ENCODE measurements at regions not wholly inside any gene's neighbourhood (a gene's known extent, or its start where the extent isn't known, plus 50 kb on each side); places are given as distances from the start of the nearest gene placed in this dataset.
"Not testable (repeated sequence)": the region's sequence is repeated elsewhere in the genome, so short reads cannot be mapped to it uniquely, and the experiment has no call there.

DNA sequence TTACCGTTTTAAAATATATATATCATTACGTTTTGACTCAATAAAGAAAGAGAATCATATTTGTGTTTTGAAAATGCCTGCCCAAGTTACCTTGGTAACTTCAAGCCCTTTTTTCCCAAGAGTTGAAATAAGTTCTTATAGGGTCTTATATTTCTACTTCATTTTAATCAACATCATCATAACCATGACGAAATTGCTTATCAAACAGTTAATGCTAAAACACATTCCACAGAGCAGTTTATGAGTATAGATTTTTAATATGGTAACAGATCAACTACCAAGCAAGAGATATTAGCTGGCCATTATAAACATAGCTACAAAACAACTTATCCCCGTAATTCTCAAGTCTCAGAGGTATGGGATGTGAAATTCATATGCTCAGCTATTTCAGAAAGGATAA, 197.9 kb upstream of the LRRTM4 start:
- H2AFZ ChIP-seq (ENCODE audit: low read length), result no peak overlapping the region
- no peak overlapping the region for H3K9ac ChIP-seq (ENCODE audit: low read depth, low read length, poor library complexity)
- H2BK15ac ChIP-seq (ENCODE audit: low read length), result no peak overlapping the region
- H3K18ac ChIP-seq (ENCODE audit: low read length), result no peak overlapping the region
- no peaks in the 10 kb centered on the region for H3K4me1 ChIP-seq (ENCODE audit: control insufficient read depth in 2 of 2, insufficient read depth in 1 of 2, low read depth in 1 of 2, low read length in 2 of 2)
- DNase-seq (ENCODE audit: low spot score), result no peak
- no peak overlapping the region for H3K14ac ChIP-seq (ENCODE audit: low read length)
- H2BK12ac ChIP-seq (ENCODE audit: low read length), result no peak overlapping the region
- no peak overlapping the region for H4K91ac ChIP-seq (ENCODE audit: low read depth, low read length, poor library complexity)
- no peak overlapping the region for H3K27ac ChIP-seq (replicated peaks; ENCODE audit: low read length)
- no peak overlapping the region for H2BK120ac ChIP-seq (ENCODE audit: low read depth, low read length)
- no peaks in the 10 kb centered on the region for H3K27me3 ChIP-seq (ENCODE audit: control insufficient read depth in 3 of 3, insufficient read depth in 3 of 3, low read depth in 1 of 3, low read length in 3 of 3)
- no CpG with 5 or more reads among the region's 4 CpGs for WGBS, 2 donors (ENCODE audit: extremely low coverage in 2 of 2, insufficient read length in 2 of 2, insufficient replicate concordance in 1 of 2)
- H3K4me3 ChIP-seq (ENCODE audit: low read length in 2 of 2), result no peak overlapping the region
- H3K4ac ChIP-seq (ENCODE audit: low read length), result no peak overlapping the region
- no peak overlapping the region for H3K4me2 ChIP-seq (ENCODE audit: insufficient read depth, low read length, poor library complexity, severe bottlenecking)
- no peaks in the 10 kb centered on the region for H3K79me1 ChIP-seq (ENCODE audit: low read depth, low read length)
- H4K8ac ChIP-seq (ENCODE audit: low read depth, low read length), result no peak overlapping the region
- H3K9me3 ChIP-seq (replicated peaks in 1 of 2; ENCODE audit: control insufficient read depth in 2 of 2, insufficient read depth in 1 of 2, low read depth in 1 of 2, low read length in 2 of 2), result no peaks in the 10 kb centered on the region
- no peaks in the 10 kb centered on the region for H3K36me3 ChIP-seq (replicated peaks in 1 of 2; ENCODE audit: control insufficient read depth in 2 of 2, insufficient read depth in 2 of 2, low read length in 2 of 2)
- H2BK5ac ChIP-seq (ENCODE audit: low read length), result no peak overlapping the region
- H3K23ac ChIP-seq (ENCODE audit: low read depth, low read length, poor library complexity), result no peak overlapping the region
- no peak overlapping the region for H2AK5ac ChIP-seq (ENCODE audit: low read depth, low read length)

GRCh38 chr2:77721593-77721992, 199.4 kb upstream of the LRRTM4 start:
- H2AK5ac ChIP-seq (ENCODE audit: low read depth, low read length), result no peak overlapping the region

GRCh38 chr2:77725045-77725444, 202.9 kb upstream of the LRRTM4 start:
- H4K91ac ChIP-seq (ENCODE audit: low read depth, low read length, poor library complexity), result no peak overlapping the region
- no peak overlapping the region for H4K8ac ChIP-seq (ENCODE audit: low read depth, low read length)
- H2BK120ac ChIP-seq (ENCODE audit: low read depth, low read length), result no peak overlapping the region
- no peak overlapping the region for H3K14ac ChIP-seq (ENCODE audit: low read length)
- H2BK12ac ChIP-seq (ENCODE audit: low read length), result no peak overlapping the region
- H2AK5ac ChIP-seq (ENCODE audit: low read depth, low read length), result no peak overlapping the region
- no peak for DNase-seq (ENCODE audit: low spot score)
- H3K4ac ChIP-seq (ENCODE audit: low read length), result no peak overlapping the region
- H3K4me2 ChIP-seq (ENCODE audit: insufficient read depth, low read length, poor library complexity, severe bottlenecking), result no peak overlapping the region
- no CpG with 5 or more reads among the region's 1 CpG for WGBS, 2 donors (ENCODE audit: extremely low coverage in 2 of 2, insufficient read length in 2 of 2, insufficient replicate concordance in 1 of 2)
- H3K27ac ChIP-seq (replicated peaks; ENCODE audit: low read length), result no peak overlapping the region
- H3K79me1 ChIP-seq (ENCODE audit: low read depth, low read length), result no peaks in the 10 kb centered on the region
- no peaks in the 10 kb centered on the region for H3K4me1 ChIP-seq (ENCODE audit: control insufficient read depth in 2 of 2, insufficient read depth in 1 of 2, low read depth in 1 of 2, low read length in 2 of 2)
- no peak overlapping the region for H3K18ac ChIP-seq (ENCODE audit: low read length)
- no peak overlapping the region for H3K4me3 ChIP-seq (ENCODE audit: low read length in 2 of 2)
- H3K9ac ChIP-seq (ENCODE audit: low read depth, low read length, poor library complexity), result no peak overlapping the region
- no peaks in the 10 kb centered on the region for H3K27me3 ChIP-seq (ENCODE audit: control insufficient read depth in 3 of 3, insufficient read depth in 3 of 3, low read depth in 1 of 3, low read length in 3 of 3)
- no peak overlapping the region for H3K23ac ChIP-seq (ENCODE audit: low read depth, low read length, poor library complexity)
- no peak overlapping the region for H2AFZ ChIP-seq (ENCODE audit: low read length)
- H3K36me3 ChIP-seq (replicated peaks in 1 of 2; ENCODE audit: control insufficient read depth in 2 of 2, insufficient read depth in 2 of 2, low read length in 2 of 2), result no peaks in the 10 kb centered on the region
- no peak overlapping the region for H2BK5ac ChIP-seq (ENCODE audit: low read length)
- H3K9me3 ChIP-seq (replicated peaks in 1 of 2; ENCODE audit: control insufficient read depth in 2 of 2, insufficient read depth in 1 of 2, low read depth in 1 of 2, low read length in 2 of 2), result no peaks in the 10 kb centered on the region
- no peak overlapping the region for H2BK15ac ChIP-seq (ENCODE audit: low read length)

More at GRCh38 chr2:77721593-77721992, 199.4 kb upstream of the LRRTM4 start:
- Histone ChIP-seq H3K36me3 (replicated peaks in 1 of 2; ENCODE audit: control insufficient read depth in 2 of 2, insufficient read depth in 2 of 2, low read length in 2 of 2) (no peaks in the 10 kb centered on the region), H3K4me3 (ENCODE audit: low read length in 2 of 2) (no peak overlapping the region), H2BK15ac (ENCODE audit: low read length) (no peak overlapping the region), H3K18ac (ENCODE audit: low read length) (no peak overlapping the region), H3K27me3 (ENCODE audit: control insufficient read depth in 3 of 3, insufficient read depth in 3 of 3, low read depth in 1 of 3, low read length in 3 of 3) (no peaks in the 10 kb centered on the region), H3K4me2 (ENCODE audit: insufficient read depth, low read length, poor library complexity, severe bottlenecking) (no peak overlapping the region), H3K23ac (ENCODE audit: low read depth, low read length, poor library complexity) (no peak overlapping the region), H3K4me1 (ENCODE audit: control insufficient read depth in 2 of 2, insufficient read depth in 1 of 2, low read depth in 1 of 2, low read length in 2 of 2) (no peaks in the 10 kb centered on the region), H2BK12ac (ENCODE audit: low read length) (no peak overlapping the region), H4K91ac (ENCODE audit: low read depth, low read length, poor library complexity) (no peak overlapping the region), H2BK5ac (ENCODE audit: low read length) (no peak overlapping the region), H2BK120ac (ENCODE audit: low read depth, low read length) (no peak overlapping the region), H3K9me3 (replicated peaks in 1 of 2; ENCODE audit: control insufficient read depth in 2 of 2, insufficient read depth in 1 of 2, low read depth in 1 of 2, low read length in 2 of 2) (no peaks in the 10 kb centered on the region), H3K14ac (ENCODE audit: low read length) (no peak overlapping the region), H3K79me1 (ENCODE audit: low read depth, low read length) (no peaks in the 10 kb centered on the region), H4K8ac (ENCODE audit: low read depth, low read length) (no peak overlapping the region), H3K4ac (ENCODE audit: low read length) (no peak overlapping the region), H2AFZ (ENCODE audit: low read length) (no peak overlapping the region), H3K27ac (replicated peaks; ENCODE audit: low read length) (no peak overlapping the region), H3K9ac (ENCODE audit: low read depth, low read length, poor library complexity) (no peak overlapping the region)
- DNase-seq (ENCODE audit: low spot score), result no peak

- Histone ChIP-seq H2AK5ac (ENCODE audit: low read depth, low read length) (peak overlapping the region; percentile 46), H2BK5ac (ENCODE audit: low read length) (peak overlapping the region; percentile 66), H3K18ac (ENCODE audit: low read length) (peak overlapping the region; percentile 64)
- not testable (repeated sequence) for H3K4me2 ChIP-seq (ENCODE audit: insufficient read depth, low read length, poor library complexity, severe bottlenecking); H3K4ac ChIP-seq (ENCODE audit: low read length); H2BK120ac ChIP-seq (ENCODE audit: low read depth, low read length); H3K4me3 ChIP-seq (ENCODE audit: low read length in 2 of 2); H4K8ac ChIP-seq (ENCODE audit: low read depth, low read length); H3K9ac ChIP-seq (ENCODE audit: low read depth, low read length, poor library complexity); H3K4me1 ChIP-seq (ENCODE audit: control insufficient read depth in 2 of 2, insufficient read depth in 1 of 2, low read depth in 1 of 2, low read length in 2 of 2); H3K23ac ChIP-seq (ENCODE audit: low read depth, low read length, poor library complexity); H4K91ac ChIP-seq (ENCODE audit: low read depth, low read length, poor library complexity); H2AFZ ChIP-seq (ENCODE audit: low read length); H3K79me1 ChIP-seq (ENCODE audit: low read depth, low read length); DNase-seq (ENCODE audit: low spot score); H3K14ac ChIP-seq (ENCODE audit: low read length); H3K9me3 ChIP-seq (replicated peaks in 1 of 2; ENCODE audit: control insufficient read depth in 2 of 2, insufficient read depth in 1 of 2, low read depth in 1 of 2, low read length in 2 of 2); H3K27ac ChIP-seq (replicated peaks; ENCODE audit: low read length); H3K36me3 ChIP-seq (replicated peaks in 1 of 2; ENCODE audit: control insufficient read depth in 2 of 2, insufficient read depth in 2 of 2, low read length in 2 of 2); H2BK15ac ChIP-seq (ENCODE audit: low read length); H2BK12ac ChIP-seq (ENCODE audit: low read length); H3K27me3 ChIP-seq (ENCODE audit: control insufficient read depth in 3 of 3, insufficient read depth in 3 of 3, low read depth in 1 of 3, low read length in 3 of 3)
- no CpG with 5 or more reads among the region's 39 CpGs for WGBS, 2 donors (ENCODE audit: extremely low coverage in 2 of 2, insufficient read length in 2 of 2, insufficient replicate concordance in 1 of 2)
These were observed 212.6 kb upstream of the LRRTM4 start for GRCh38 chr2:77734662-77735340.
